ENCODE measurements at regions not wholly inside any gene's neighbourhood (a gene's known extent, or its start where the extent isn't known, plus 50 kb on each side); places are given as distances from the start of the nearest gene placed in this dataset.

GRCh38 chr9:118177241-118177640 lies 473.0 kb downstream of the TLR4 start:
- H2AFZ ChIP-seq = no peak overlapping the region
- H3K4me2 ChIP-seq = no peak overlapping the region
- CTCF ChIA-PET = no interaction called here
- H3K36me3 ChIP-seq (ENCODE audit: low read depth) = no peaks in the 10 kb centered on the region
- H3K79me2 ChIP-seq (ENCODE audit: low read depth) = no peaks in the 10 kb centered on the region
- DNase-seq = no peak
- TF ChIP-seq EZH2 (IDR thresholded peaks at IDR 0.05; ENCODE audit: low read depth) (no peak), CTCF (conservative IDR thresholded peaks at IDR 0.05) (no peak)
- H4K20me1 ChIP-seq (ENCODE audit: insufficient read depth) = no peaks in the 10 kb centered on the region
- no peaks in the 10 kb centered on the region for H3F3A ChIP-seq (ENCODE audit: insufficient read depth, low read depth)
- H3K9me3 ChIP-seq (ENCODE audit: insufficient read depth, low read depth) = no peaks in the 10 kb centered on the region; the same call in 1 of the 2 replicates
- BruUV-seq (replicated peaks) = no TSS peak
- H3K27ac ChIP-seq = no peak overlapping the region
- intact Hi-C loops (cut with micrococcal nuclease; ENCODE audit: unreplicated experiment) = no loop called here
- H3K4me1 ChIP-seq (replicated peaks; ENCODE audit: insufficient read depth) = no peaks in the 10 kb centered on the region
- POLR2A ChIA-PET (ENCODE audit: unreplicated experiment) = no interaction called here
- H3K27me3 ChIP-seq (ENCODE audit: insufficient read depth, low read depth) = no peaks in the 10 kb centered on the region
- H3K9me2 ChIP-seq (ENCODE audit: insufficient read depth) = no peaks in the 10 kb centered on the region
- no peak overlapping the region for H3K4me3 ChIP-seq

- Histone ChIP-seq H4K20me1 (ENCODE audit: insufficient read depth) (no peaks in the 10 kb centered on the region), H3K4me2 (no peak overlapping the region), H3K4me1 (replicated peaks; ENCODE audit: insufficient read depth) (no peaks in the 10 kb centered on the region), H3K9me2 (ENCODE audit: insufficient read depth) (no peaks in the 10 kb centered on the region), H3K9me3 (ENCODE audit: insufficient read depth, low read depth) (no peaks in the 10 kb centered on the region), H3K27me3 (ENCODE audit: insufficient read depth, low read depth) (no peaks in the 10 kb centered on the region), H3K36me3 (ENCODE audit: low read depth) (no peaks in the 10 kb centered on the region), H3K27ac (no peak overlapping the region), H2AFZ (no peak overlapping the region), H3K79me2 (ENCODE audit: low read depth) (no peaks in the 10 kb centered on the region), H3F3A (ENCODE audit: insufficient read depth, low read depth) (no peaks in the 10 kb centered on the region), H3K4me3 (no peak overlapping the region)
- intact Hi-C loops (cut with micrococcal nuclease; ENCODE audit: unreplicated experiment) = no loop called here
- ChIA-PET POLR2A (ENCODE audit: unreplicated experiment) (no interaction called here), CTCF (no interaction called here)
- BruUV-seq (replicated peaks) = no TSS peak
- no peak for TF ChIP-seq CTCF (conservative IDR thresholded peaks at IDR 0.05)
- TF ChIP-seq EZH2 (IDR thresholded peaks at IDR 0.05; ENCODE audit: low read depth) = no peak
- no peak for DNase-seq
These were observed 479.4 kb downstream of the TLR4 start for GRCh38 chr9:118183576-118183975.

- no peaks in the 10 kb centered on the region for H3K36me3 ChIP-seq (ENCODE audit: low read depth)
- no peaks in the 10 kb centered on the region for H3F3A ChIP-seq (ENCODE audit: insufficient read depth, low read depth)
- H3K4me2 ChIP-seq = no peak overlapping the region
- no peaks in the 10 kb centered on the region for H3K4me1 ChIP-seq (replicated peaks; ENCODE audit: insufficient read depth)
- ChIA-PET POLR2A (ENCODE audit: unreplicated experiment) (no interaction called here), CTCF (no interaction called here)
- no peaks in the 10 kb centered on the region for H3K79me2 ChIP-seq (ENCODE audit: low read depth)
- no peaks in the 10 kb centered on the region for H3K27me3 ChIP-seq (ENCODE audit: insufficient read depth, low read depth)
- no peak for DNase-seq
- TF ChIP-seq CTCF (conservative IDR thresholded peaks at IDR 0.05) (no peak), EZH2 (IDR thresholded peaks at IDR 0.05; ENCODE audit: low read depth) (no peak)
- no TSS peak for BruUV-seq (replicated peaks)
- no peaks in the 10 kb centered on the region for H3K9me3 ChIP-seq (ENCODE audit: insufficient read depth, low read depth)
- H3K9me2 ChIP-seq (ENCODE audit: insufficient read depth) = no peaks in the 10 kb centered on the region
- no peak overlapping the region for H3K27ac ChIP-seq
- no peak overlapping the region for H3K4me3 ChIP-seq
- no peak overlapping the region for H2AFZ ChIP-seq
- no peaks in the 10 kb centered on the region for H4K20me1 ChIP-seq (ENCODE audit: insufficient read depth)
- intact Hi-C loops (cut with micrococcal nuclease; ENCODE audit: unreplicated experiment) = no loop called here
These were observed 483.2 kb downstream of the TLR4 start for GRCh38 chr9:118187408-118187807.
